OCI-LY7 (cell line): ENCODE measurements at regions not wholly inside any gene's neighbourhood (a gene's known extent, or its start where the extent isn't known, plus 50 kb on each side); places are given as distances from the start of the nearest gene placed in this dataset.

ENCODE experiments used
- BruUV-seq: library from RNA; stranded (reverse); fragments of 400-500 nt; replicated peaks from 2 replicates; lab custom pipeline; 2021; lab: Mats Ljungman, UMichigan
- CTCF ChIA-PET: fragments of 300-600 bp; sonication (Branson Sonifier 250); formaldehyde crosslinking; loops from one replicate; lab custom pipeline; 2022; ENCODE audit warnings: antibody characterized with exemption; ENCODE audit not compliant: unreplicated experiment; lab: Charles Lee
- POLR2A ChIA-PET: fragments of 300-600 bp; sonication (Branson Sonifier 250); formaldehyde crosslinking; loops from one replicate; lab custom pipeline; 2022; ENCODE audit warnings: antibody characterized with exemption; lab: Charles Lee
- DNase-seq: peaks from one replicate; pipeline ENCODE4 v3.0.0-alpha.2; 2015; ENCODE audit warnings: low spot score
- H2AFZ ChIP-seq: fragments of 200-600 bp; sonication (generic), shearing (Covaris generic); 2 replicates; pipeline ENCODE4 v1.6.1; 2014; ENCODE audit warnings: mild to moderate bottlenecking, antibody characterized with exemption, low read length, moderate library complexity
- H3K27ac ChIP-seq: fragments of 200-600 bp; sonication (generic); 2 replicates; pipeline ENCODE4 v1.5.1; 2014; ENCODE audit warnings: mixed run types, low read depth, mild to moderate bottlenecking, moderate library complexity, low read length, inconsistent platforms; ENCODE audit not compliant: poor library complexity, severe bottlenecking
- H3K36me3 ChIP-seq: fragments of 200-600 bp; sonication (generic); 2 replicates; pipeline ENCODE4 v1.6.1; 2014; ENCODE audit warnings: mild to moderate bottlenecking, antibody characterized with exemption, low read length, moderate library complexity, mixed read lengths; ENCODE audit not compliant: insufficient read depth
- H3K4me1 ChIP-seq: fragments of 200-600 bp; sonication (generic); 2 replicates; pipeline ENCODE4 v1.5.1; 2014; ENCODE audit warnings: mild to moderate bottlenecking, low read length; ENCODE audit not compliant: insufficient read depth, poor library complexity, severe bottlenecking
- H3K4me2 ChIP-seq: fragments of 200-600 bp; sonication (generic); 2 replicates; pipeline ENCODE4 v1.6.1; 2014; ENCODE audit warnings: mild to moderate bottlenecking, low read length
- H3K4me3 ChIP-seq: fragments of 200-600 bp; sonication (generic); 2 replicates; pipeline ENCODE4 v1.5.1; 2014; ENCODE audit warnings: mild to moderate bottlenecking, low read depth, low read length; ENCODE audit not compliant: poor library complexity, severe bottlenecking
- H3K79me2 ChIP-seq: fragments of 200-600 bp; sonication (generic); 2 replicates; pipeline ENCODE4 v1.6.1; 2016; ENCODE audit warnings: low read depth, mild to moderate bottlenecking, low read length, moderate library complexity, mixed read lengths; ENCODE audit not compliant: insufficient read depth
- H3K9me2 ChIP-seq: fragments of 200-600 bp; sonication (generic); 2 replicates; pipeline ENCODE4 v1.6.1; 2016; ENCODE audit warnings: mild to moderate bottlenecking, low read length, mixed read lengths; ENCODE audit not compliant: insufficient read depth
- H3K9me3 ChIP-seq: fragments of 200-600 bp; sonication (generic); 2 replicates; pipeline ENCODE4 v1.6.1; 2014; ENCODE audit warnings: mild to moderate bottlenecking, mixed run types, low read length, mixed read lengths
- H4K20me1 ChIP-seq: fragments of 200-600 bp; sonication (generic); 2 replicates; pipeline ENCODE4 v1.6.1; 2014; ENCODE audit warnings: mild to moderate bottlenecking, antibody characterized with exemption, low read length, moderate library complexity, mixed read lengths; ENCODE audit not compliant: insufficient read depth
- CTCF ChIP-seq: fragments of 200-600 bp; sonication (generic); conservative IDR thresholded peaks from 2 replicates; pipeline ENCODE4 v1.5.1; 2014; ENCODE audit warnings: mild to moderate bottlenecking, antibody characterized with exemption, low read length, moderate library complexity, mixed read lengths
- EZH2phosphoT487 ChIP-seq: fragments of 200-600 bp; sonication (generic); IDR thresholded peaks from 2 replicates; pipeline ENCODE4 v1.6.1; 2018; ENCODE audit warnings: low read depth, borderline replicate concordance, mild to moderate bottlenecking, mixed run types, antibody characterized with exemption, low read length, moderate library complexity, mixed read lengths
- intact Hi-C: fragments of 100-400 bp; cut with micrococcal nuclease; formaldehyde crosslinking; loops from one replicate; pipeline ENCODE4 v1.10.0; 2022; ENCODE audit not compliant: unreplicated experiment

GRCh38 chr2:150232321-150232720 lies 255.1 kb downstream of the RND3 start:
- Histone ChIP-seq H4K20me1 (no peaks in the 10 kb centered on the region), H2AFZ (no peak overlapping the region), H3K79me2 (no peaks in the 10 kb centered on the region), H3K4me3 (no peak overlapping the region), H3K27ac (no peak overlapping the region), H3K36me3 (no peaks in the 10 kb centered on the region), H3K9me3 (no peaks in the 10 kb centered on the region), H3K9me2 (no peaks in the 10 kb centered on the region), H3K4me2 (no peak overlapping the region), H3K4me1 (no peaks in the 10 kb centered on the region)
- CTCF ChIA-PET: no interaction called here
- no peak for TF ChIP-seq CTCF
- TF ChIP-seq EZH2phosphoT487: no peak
- intact Hi-C loops: no loop called here
- no TSS peak for BruUV-seq
- DNase-seq: no peak
- POLR2A ChIA-PET: no interaction called here

- Histone ChIP-seq H3K4me3 (no peak overlapping the region), H3K36me3 (no peaks in the 10 kb centered on the region), H3K4me1 (no peaks in the 10 kb centered on the region), H3K9me3 (no peaks in the 10 kb centered on the region), H3K4me2 (no peak overlapping the region), H4K20me1 (no peaks in the 10 kb centered on the region), H3K79me2 (no peaks in the 10 kb centered on the region), H3K27ac (no peak overlapping the region), H3K9me2 (no peaks in the 10 kb centered on the region), H2AFZ (no peak overlapping the region)
- no peak for DNase-seq
- no peak for TF ChIP-seq EZH2phosphoT487
- TF ChIP-seq CTCF: no peak
- BruUV-seq: no TSS peak
- intact Hi-C loops: no loop called here
- CTCF ChIA-PET: no interaction called here
- POLR2A ChIA-PET: no interaction called here
Measured at GRCh38 chr2:150230616-150231015, 256.9 kb downstream of the RND3 start.

GRCh38 chr2:150230004-150230403 lies 257.5 kb downstream of the RND3 start:
- BruUV-seq: no TSS peak
- no peaks in the 10 kb centered on the region for H3K4me1 ChIP-seq
- DNase-seq: no peak
- H3K4me3 ChIP-seq: no peak overlapping the region
- H3K79me2 ChIP-seq: no peaks in the 10 kb centered on the region
- no peak overlapping the region for H3K4me2 ChIP-seq
- H3K36me3 ChIP-seq: no peaks in the 10 kb centered on the region
- no peaks in the 10 kb centered on the region for H3K9me3 ChIP-seq
- H2AFZ ChIP-seq: no peak overlapping the region
- intact Hi-C loops: no loop called here
- H4K20me1 ChIP-seq: no peaks in the 10 kb centered on the region
- H3K9me2 ChIP-seq: no peaks in the 10 kb centered on the region
- TF ChIP-seq CTCF (no peak), EZH2phosphoT487 (no peak)
- ChIA-PET POLR2A (interaction anchor here (0.7 kb wide), 1 partner anchor 75 kb away, joined by 3 read pairs; no protein-coding TSS in a partner anchor), CTCF (no interaction called here)
- H3K27ac ChIP-seq: no peak overlapping the region
